Hepatocyte (in vitro differentiated cells): ENCODE measurements at regions not wholly inside any gene's neighbourhood (a gene's known extent, or its start where the extent isn't known, plus 50 kb on each side); places are given as distances from the start of the nearest gene placed in this dataset.

Experiments
- DNase-seq: peaks from one replicate; pipeline ENCODE4 v3.0.0-alpha.2; 2016; ENCODE audit warnings: low spot score
- H2AFZ ChIP-seq: fragments of 200-600 bp; sonication (generic); 2 replicates; pipeline ENCODE4 v1.6.0; 2016; ENCODE audit warnings: antibody characterized with exemption, mild to moderate bottlenecking
- H3K27ac ChIP-seq: fragments of 200-600 bp; sonication (generic); 2 replicates; pipeline ENCODE4 v1.5.1; 2016; ENCODE audit warnings: mild to moderate bottlenecking
- H3K27me3 ChIP-seq: fragments of 200-600 bp; sonication (generic); 2 replicates; pipeline ENCODE4 v1.6.1; 2016
- H3K36me3 ChIP-seq: fragments of 200-600 bp; sonication (generic); replicated peaks from 2 replicates; pipeline ENCODE4 v1.5.1; 2016; ENCODE audit warnings: low read depth; ENCODE audit not compliant: insufficient read depth
- H3K4me1 ChIP-seq: fragments of 200-600 bp; sonication (generic); 2 replicates; pipeline ENCODE4 v1.5.1; 2016; ENCODE audit warnings: mild to moderate bottlenecking, moderate library complexity; ENCODE audit not compliant: insufficient read depth
- H3K4me2 ChIP-seq: fragments of 200-600 bp; sonication (generic); 2 replicates; pipeline ENCODE4 v1.6.0; 2016
- H3K4me3 ChIP-seq: fragments of 200-600 bp; sonication (generic); 2 replicates; pipeline ENCODE4 v1.5.1; 2016; ENCODE audit warnings: mild to moderate bottlenecking
- H3K79me2 ChIP-seq: fragments of 200-600 bp; sonication (generic); 2 replicates; pipeline ENCODE4 v1.6.0; 2017; ENCODE audit warnings: mild to moderate bottlenecking
- H3K9me2 ChIP-seq: fragments of 200-600 bp; sonication (generic); replicated peaks from 2 replicates; pipeline ENCODE4 v1.6.0; 2017; ENCODE audit warnings: mild to moderate bottlenecking; ENCODE audit not compliant: insufficient read depth
- H3K9me3 ChIP-seq: fragments of 200-600 bp; sonication (generic); 2 replicates; pipeline ENCODE4 v1.5.1; 2016; ENCODE audit warnings: low read depth, mild to moderate bottlenecking
- H4K20me1 ChIP-seq: fragments of 200-600 bp; sonication (generic); 2 replicates; pipeline ENCODE4 v1.6.0; 2016; ENCODE audit warnings: mild to moderate bottlenecking; ENCODE audit not compliant: insufficient read depth, poor library complexity, severe bottlenecking
- CTCF ChIP-seq: fragments of 200-600 bp; sonication (generic); IDR thresholded peaks from 2 replicates; pipeline ENCODE4 v1.5.1; 2016; ENCODE audit warnings: antibody characterized with exemption, mild to moderate bottlenecking; ENCODE audit not compliant: poor library complexity
- EZH2 ChIP-seq: fragments of 200-600 bp; sonication (generic); IDR thresholded peaks from 2 replicates; pipeline ENCODE4 v1.6.1; 2016; ENCODE audit warnings: antibody characterized with exemption, mild to moderate bottlenecking, borderline replicate concordance
- EZH2phosphoT487 ChIP-seq: fragments of 200-600 bp; sonication (generic); IDR thresholded peaks from one replicate; pipeline ENCODE4 v1.6.1; 2018; ENCODE audit warnings: antibody characterized with exemption, mild to moderate bottlenecking, low read depth, moderate library complexity; ENCODE audit not compliant: unreplicated experiment, severe bottlenecking
- WGBS: methylation state at CpG from one replicate; pipeline ENCODE4 v1.1.6; 2016; ENCODE audit warnings: low lambda C conversion rate; ENCODE audit errors: missing lambda C conversion rate; 5-methylcytosine and 5-hydroxymethylcytosine counted together

- no peaks in the 10 kb centered on the region for H3K4me1 ChIP-seq
- no peak overlapping the region for H3K27ac ChIP-seq
- H3K4me2 ChIP-seq = no peak overlapping the region
- H3K79me2 ChIP-seq = no peaks in the 10 kb centered on the region
- no peak overlapping the region for H3K4me3 ChIP-seq
- no peak overlapping the region for H2AFZ ChIP-seq
- WGBS = 88% methylated on average over 1 of the region's 1 CpG
- H3K27me3 ChIP-seq = no peaks in the 10 kb centered on the region
- DNase-seq = no peak
- no peaks in the 10 kb centered on the region for H3K36me3 ChIP-seq
- H4K20me1 ChIP-seq = no peaks in the 10 kb centered on the region
- H3K9me3 ChIP-seq = no peaks in the 10 kb centered on the region
- TF ChIP-seq CTCF (no peak), EZH2 (no peak), EZH2phosphoT487 (no peak)
- no peaks in the 10 kb centered on the region for H3K9me2 ChIP-seq
These were observed 183.5 kb downstream of the SCG2 start for GRCh38 chr2:223418604-223419199.

- TF ChIP-seq CTCF (no peak), EZH2phosphoT487 (no peak), EZH2 (no peak)
- Histone ChIP-seq H3K4me3 (no peak overlapping the region), H2AFZ (no peak overlapping the region), H3K9me2 (no peaks in the 10 kb centered on the region), H3K4me2 (no peak overlapping the region), H4K20me1 (no peaks in the 10 kb centered on the region), H3K9me3 (no peaks in the 10 kb centered on the region), H3K27ac (no peak overlapping the region), H3K4me1 (no peaks in the 10 kb centered on the region), H3K36me3 (no peaks in the 10 kb centered on the region), H3K79me2 (no peaks in the 10 kb centered on the region), H3K27me3 (no peaks in the 10 kb centered on the region)
- WGBS = 94% methylated on average over 1 of the region's 1 CpG
- no peak for DNase-seq
These were observed 182.1 kb downstream of the SCG2 start for GRCh38 chr2:223420048-223420447.

GRCh38 chr2:223431479-223431878 is 170.7 kb downstream of the SCG2 start:
- TF ChIP-seq CTCF = no peak
- TF ChIP-seq EZH2phosphoT487 = no peak
- no peak for TF ChIP-seq EZH2
- H3K4me3 ChIP-seq = no peak overlapping the region
- no peaks in the 10 kb centered on the region for H4K20me1 ChIP-seq
- DNase-seq = no peak
- H3K79me2 ChIP-seq = no peaks in the 10 kb centered on the region
- H3K27ac ChIP-seq = no peak overlapping the region
- H3K9me3 ChIP-seq = no peaks in the 10 kb centered on the region
- H3K9me2 ChIP-seq = no peaks in the 10 kb centered on the region
- no peaks in the 10 kb centered on the region for H3K36me3 ChIP-seq
- H3K4me1 ChIP-seq = no peaks in the 10 kb centered on the region
- no peaks in the 10 kb centered on the region for H3K27me3 ChIP-seq
- no peak overlapping the region for H3K4me2 ChIP-seq
- H2AFZ ChIP-seq = no peak overlapping the region
- 75% methylated on average over 1 of the region's 1 CpG for WGBS
